ENCODE measurements at regions not wholly inside any gene's neighbourhood (a gene's known extent, or its start where the extent isn't known, plus 50 kb on each side); places are given as distances from the start of the nearest gene placed in this dataset.

GRCh38 chr12:92261692-92262091 is 116.0 kb upstream of the BTG1 start:
- TF ChIP-seq CTCF (conservative IDR thresholded peaks at IDR 0.05; ENCODE audit: low read depth in 2 of 2) (no peak), EZH2phosphoT487 (IDR thresholded peaks at IDR 0.05; ENCODE audit: unreplicated experiment) (no peak)

Data from GM23338 (cell line).